Activated T-cell treated with anti-CD3 and anti-CD28 coated beads for 1 hour (primary cell): ENCODE measurements at regions not wholly inside any gene's neighbourhood (a gene's known extent, or its start where the extent isn't known, plus 50 kb on each side); places are given as distances from the start of the nearest gene placed in this dataset.
"Not testable (repeated sequence)": the region's sequence is repeated elsewhere in the genome, so short reads cannot be mapped to it uniquely, and the experiment has no call there.

Experiments used
- DNase-seq: peaks from one replicate; pipeline ENCODE4 v3.0.0-alpha.2; 2020; ENCODE audit warnings: low read depth

DNA sequence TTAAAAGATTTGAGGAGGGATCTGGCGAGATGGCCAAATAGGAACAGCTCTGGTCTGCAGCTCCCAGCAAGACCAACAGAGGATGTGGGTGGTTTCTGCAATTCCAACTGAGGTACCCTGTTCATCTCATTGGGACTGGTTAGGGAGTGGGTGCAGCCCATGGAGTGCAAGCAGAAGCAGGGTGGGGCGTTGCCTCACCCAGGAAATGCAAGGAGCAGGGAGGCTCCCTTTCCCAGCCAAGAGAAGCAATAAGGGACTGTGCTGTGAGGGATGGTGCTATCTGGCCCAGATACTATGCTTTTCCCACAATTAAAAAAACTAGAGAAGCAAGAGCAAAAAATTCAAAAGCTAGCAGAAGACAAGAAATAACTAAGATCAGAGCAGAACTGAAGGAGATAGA is 318.4 kb downstream of the PPP1R3A start:
- DNase-seq = not testable (repeated sequence)

DNA sequence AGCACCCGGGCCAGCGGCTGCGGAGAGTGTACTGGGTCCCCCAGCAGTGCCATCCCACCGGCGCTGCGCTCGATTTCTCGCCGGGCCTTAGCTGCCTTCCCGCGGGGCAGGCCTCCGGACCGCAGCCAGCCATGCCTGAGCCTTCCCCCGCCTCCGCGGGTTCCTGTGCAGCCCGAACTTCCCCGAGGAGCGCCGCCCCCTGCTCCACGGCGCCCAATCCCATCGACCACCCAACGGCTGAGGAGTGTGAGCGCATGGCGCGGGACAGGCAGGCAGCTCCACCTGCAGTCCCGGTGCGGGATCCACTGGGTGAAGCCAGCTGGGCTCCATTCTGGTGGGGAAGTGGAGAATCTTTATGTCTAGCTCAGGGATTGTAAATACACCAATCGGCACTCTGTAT is 325.4 kb downstream of the PPP1R3A start:
- DNase-seq = not testable (repeated sequence)

DNA sequence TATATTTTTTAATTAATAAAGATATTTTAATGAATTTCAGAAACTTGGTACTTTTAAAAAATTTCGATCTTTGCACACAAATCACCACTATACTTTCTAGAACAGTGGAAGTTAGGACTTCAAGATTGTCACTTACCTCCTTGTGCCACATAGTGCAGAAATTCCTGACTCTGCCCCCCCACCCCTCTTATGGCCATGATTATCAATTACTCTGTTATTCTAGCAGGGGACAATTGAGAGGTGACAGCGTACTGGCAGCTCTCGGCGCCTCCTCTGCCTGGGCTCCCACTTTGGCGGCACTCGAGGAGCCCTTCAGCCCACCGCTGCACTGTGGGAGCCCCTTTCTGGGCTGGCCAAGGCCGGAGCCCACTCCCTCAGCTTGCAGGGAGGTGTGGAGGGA is 325.9 kb downstream of the PPP1R3A start:
- not testable (repeated sequence) for DNase-seq

DNA sequence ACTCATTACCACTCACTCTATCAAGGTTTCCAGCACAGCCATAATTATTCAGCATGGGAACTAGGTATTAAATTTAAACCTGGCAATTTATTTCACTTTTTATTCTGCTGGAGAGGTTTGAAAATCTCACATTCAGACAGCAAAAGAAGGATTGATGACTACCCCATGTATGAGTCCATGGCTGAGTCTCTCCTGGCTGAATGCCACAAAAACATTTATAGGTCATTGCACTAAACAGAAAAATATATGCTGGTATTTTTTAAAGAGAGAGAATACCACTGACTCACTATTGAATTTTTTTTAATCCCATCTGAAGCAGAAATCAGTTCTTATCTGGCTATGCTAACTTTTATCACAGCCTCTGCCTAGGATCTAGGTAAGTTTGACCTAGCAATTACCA is 336.3 kb downstream of the PPP1R3A start:
- DNase-seq = no peak

DNA sequence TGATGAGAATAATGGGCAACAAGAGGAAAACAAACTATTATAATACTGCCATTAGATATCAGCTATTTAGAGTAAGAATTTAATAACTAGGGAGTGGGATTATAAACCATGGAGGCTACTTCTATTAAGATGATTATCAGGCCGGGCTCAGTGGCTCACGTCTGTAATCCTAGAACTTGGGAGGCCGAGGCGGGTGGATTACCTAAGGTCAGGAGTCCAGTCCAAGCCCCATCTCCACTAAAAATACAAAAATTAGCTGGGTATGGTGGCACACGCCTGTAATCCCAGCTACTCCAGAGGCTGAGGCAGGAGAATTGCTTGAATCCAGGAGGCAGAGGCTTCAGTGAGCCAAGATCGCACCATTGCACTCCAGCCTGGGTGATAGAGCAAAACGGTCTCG is 355.6 kb downstream of the PPP1R3A start:
- DNase-seq = not testable (repeated sequence)

DNA sequence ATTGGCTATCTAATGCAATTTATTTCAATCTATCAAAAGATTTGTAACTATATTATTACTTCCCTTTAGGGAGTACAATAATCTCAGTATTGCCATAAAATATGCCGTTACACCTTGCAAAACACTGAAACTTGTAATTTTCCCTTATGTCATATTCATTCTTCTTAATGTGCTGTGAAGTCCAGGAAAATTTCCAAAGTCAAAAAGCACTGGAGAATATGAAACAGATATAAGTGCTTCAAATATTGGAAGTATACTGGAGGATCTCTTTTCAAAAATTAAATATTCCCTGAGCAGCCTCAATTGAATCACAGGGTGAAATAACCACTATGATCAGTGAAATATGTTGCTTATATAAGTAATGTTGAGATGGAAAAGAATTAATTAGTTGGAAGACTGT is 356.0 kb downstream of the PPP1R3A start:
- no peak for DNase-seq

DNA sequence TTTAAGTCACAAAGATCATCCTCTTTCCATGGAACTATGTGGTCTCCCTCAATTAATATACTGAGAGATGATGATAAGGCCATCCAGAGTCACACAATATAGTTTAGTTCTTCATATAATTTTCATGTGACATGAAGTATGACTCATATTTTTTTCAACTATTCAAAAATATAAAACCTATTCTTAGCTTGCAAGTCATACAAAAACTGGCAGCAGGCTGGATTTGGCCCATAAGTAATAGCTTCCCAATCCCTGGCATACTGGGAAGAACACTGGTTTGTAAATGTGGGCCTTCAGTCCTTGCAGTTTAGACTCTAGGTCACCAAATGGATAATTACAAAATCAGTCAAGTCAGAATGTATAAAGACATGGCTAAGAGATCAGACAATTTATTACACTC is 356.6 kb downstream of the PPP1R3A start:
- DNase-seq = no peak

DNA sequence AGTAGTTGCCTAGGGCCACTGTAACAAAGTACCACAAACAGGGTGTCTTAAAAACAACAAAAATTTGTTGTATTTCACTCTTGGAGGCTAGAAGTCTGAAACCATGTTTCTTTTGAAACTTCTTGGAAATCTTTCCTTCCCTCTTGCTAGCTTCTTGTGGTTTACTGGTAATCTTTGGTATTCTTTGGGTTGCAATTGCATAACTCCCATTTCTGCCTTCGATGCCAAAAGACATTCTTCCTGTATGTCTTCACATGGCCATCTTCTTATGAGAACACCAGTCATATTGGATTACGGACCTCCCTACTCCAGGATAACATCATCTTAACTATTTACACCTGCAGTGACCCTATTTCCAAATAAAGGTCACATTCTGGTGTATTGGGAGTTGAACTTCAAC is 357.4 kb downstream of the PPP1R3A start:
- no peak for DNase-seq

DNA sequence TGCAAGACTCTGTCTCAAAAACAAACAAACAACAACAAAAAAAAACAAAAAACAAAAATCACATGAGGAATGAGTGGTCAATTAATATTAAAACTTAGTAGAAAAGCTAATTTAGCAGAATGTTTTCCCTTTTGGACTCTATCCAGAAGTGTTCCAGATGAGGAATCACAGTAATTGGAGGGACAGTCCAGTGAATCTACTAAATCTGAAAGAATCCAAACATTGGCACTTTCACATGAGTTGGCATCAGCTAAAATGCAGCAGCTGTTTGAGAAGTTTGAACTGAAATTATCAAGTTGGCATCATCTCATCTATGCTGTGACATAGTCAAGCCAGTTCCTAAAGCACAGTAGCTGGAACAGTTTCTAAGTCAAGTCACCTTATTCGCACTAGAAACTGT is 367.8 kb downstream of the PPP1R3A start:
- no peak for DNase-seq

DNA sequence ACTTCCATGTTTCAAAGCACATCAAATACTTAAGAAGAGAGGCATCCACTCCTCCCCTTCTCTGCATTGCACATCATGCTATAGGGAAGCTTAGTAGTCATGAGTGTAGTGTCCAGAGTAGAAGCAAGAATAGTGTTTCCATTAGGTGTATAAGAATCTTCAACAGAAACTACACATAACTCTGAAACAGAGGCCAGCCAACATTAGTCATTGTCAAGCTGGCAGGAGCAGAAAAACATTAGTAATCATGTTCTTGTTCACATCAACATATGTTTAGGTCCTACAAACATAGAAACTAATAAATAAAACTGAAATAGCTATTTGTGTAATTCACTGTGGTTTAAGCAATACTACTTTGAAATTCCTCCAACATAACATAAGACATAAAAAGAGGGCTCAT is 370.2 kb downstream of the PPP1R3A start:
- DNase-seq = no peak

DNA sequence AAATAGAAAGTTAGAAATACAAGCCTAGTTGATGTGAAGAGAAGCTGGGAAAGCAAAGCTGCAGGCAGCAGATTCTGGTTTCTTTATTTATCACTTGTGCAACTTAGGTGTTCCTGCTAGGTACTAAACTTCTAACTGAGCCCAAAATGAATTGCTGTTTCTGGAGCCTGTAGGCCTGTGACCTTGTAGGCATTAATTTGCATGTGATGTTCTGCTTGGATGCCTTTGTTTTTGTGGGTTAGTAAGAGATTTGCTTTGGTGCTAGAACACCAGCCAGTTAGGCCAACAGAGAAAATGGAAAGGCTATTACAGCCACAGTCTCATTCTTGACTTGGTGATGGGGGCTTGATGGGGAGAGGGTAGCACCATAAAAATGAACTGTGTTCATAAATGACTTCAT is 370.7 kb downstream of the PPP1R3A start:
- no peak for DNase-seq

DNA sequence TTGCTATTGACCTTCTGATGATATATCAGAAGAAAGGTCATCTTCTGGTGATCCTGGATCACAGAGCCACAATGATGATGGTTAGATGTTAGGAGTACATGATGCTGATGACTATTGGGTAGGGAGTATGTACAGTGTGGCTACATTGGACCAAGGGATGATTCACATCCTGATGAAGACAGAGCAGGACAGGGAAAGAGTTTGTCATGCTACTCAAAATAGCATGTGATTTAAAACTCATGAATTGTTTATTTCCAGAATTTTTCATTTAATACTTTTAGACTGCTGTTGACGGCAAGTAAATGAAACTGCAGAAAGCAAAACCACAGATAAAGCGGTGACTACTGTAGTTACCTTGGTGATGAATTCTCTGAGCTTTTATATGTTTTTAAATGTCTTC is 397.3 kb downstream of the PPP1R3A start:
- DNase-seq = no peak

DNA sequence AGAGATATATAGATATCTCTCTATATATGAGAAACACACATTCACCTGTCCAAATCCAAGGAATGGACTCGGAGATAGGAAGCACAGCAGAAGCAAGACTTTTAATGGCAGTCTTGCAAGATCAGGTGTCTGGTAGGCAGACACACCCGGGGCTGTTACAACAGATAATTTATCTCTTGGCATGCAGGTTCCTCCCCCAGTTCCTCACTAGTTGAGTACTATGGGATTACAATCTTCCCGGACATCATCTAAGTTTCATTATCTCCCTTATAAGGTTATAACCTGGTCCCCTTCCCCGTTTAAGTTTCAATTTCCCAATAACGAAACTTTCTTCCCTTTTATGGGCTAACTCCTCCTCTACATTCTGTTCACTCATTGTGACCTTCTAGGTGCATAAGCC is 399.3 kb downstream of the PPP1R3A start:
- no peak for DNase-seq

DNA sequence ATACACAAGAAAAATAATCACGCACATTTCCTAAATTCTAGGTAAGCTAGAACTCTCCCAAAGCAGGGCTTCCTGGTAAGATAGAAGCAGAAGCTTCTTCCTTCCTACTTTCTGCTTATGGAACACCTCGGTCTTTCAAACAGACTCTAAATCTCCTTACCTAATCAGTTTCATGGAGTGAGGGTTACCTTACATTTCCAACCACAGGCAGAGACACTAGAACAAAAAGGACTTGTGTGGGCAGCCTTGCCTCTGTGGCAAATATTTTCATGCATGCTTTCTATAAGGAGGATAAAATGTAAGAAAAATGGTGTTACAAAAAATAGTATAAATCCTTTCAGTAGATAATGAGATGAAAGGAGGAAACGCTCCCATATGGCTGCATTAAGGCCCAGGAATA is 386.3 kb upstream of the SMIM30 start:
- DNase-seq = no peak

DNA sequence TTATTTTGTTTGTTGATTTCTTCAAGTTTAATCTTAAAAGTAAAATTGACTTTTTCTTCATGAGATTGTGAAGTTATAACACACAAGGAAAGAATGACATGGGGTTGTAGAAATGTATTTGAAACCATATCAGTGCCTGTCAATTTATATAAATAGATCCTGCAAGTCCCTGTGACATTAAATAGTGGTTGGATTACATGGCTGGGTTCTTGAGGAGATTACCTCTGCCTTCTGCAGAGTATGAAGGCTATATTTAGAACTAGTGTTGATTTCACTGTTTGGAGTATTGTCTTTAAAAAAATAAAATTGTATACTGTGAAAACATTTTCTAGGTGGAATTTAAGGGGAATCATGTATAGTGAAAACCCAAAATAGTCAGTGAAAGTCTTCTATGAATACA is 385.8 kb upstream of the SMIM30 start:
- DNase-seq = no peak

DNA sequence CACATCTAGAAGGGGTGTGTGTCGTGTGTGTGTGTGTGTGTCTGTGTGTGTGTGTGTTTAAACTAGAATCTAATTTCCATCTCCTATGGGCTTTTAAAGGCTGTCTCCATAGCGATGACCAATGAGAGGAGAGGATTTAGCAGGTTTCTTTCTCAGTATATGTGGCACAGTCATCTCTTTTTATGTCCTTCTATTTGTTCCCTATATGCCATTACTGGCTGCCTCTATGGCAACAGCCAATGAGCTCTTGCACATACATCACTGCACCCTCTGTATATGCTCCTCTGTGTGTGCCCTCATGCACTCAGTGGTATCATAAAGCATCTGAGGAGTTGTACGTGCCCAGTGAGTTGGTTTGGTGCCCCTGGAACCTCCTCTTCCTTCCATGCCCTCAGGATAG is 378.2 kb upstream of the SMIM30 start:
- not testable (repeated sequence) for DNase-seq

DNA sequence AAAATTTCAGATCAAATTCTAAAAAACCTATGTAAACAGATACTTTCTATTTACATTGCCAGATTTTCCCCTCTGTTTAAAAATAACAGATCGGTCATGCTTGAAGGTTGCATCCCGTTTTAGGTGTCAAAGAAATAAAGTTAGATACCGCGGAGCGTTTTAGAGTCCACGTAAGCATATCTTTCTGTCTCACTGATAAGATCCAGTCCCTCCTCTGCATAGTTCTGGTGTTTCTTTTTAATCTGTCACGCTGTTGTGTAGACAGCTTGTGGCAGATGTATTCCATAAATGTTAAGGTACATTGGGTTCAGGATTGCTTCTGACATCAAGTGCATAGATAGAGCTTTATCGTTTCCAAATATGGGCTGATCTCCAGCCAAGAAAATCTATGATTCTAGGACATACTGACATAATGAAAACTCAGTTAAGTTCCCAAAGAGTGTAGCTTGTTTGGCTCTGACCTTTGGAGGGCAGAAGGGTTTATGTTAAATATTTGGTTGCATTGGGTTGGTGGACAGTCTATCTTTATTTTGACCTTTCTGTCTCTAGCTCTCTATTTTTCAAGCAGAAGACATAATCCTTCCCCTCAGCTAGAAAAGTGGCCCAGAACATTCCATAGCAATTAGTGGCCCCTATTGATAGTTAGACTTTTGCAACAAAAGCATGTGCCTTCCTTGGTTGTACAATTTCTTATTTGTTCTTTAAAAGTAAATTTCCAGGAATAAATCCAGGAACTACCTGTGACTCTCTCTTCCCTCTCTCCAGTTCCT is 376.6 kb upstream of the SMIM30 start:
- not testable (repeated sequence) for DNase-seq

DNA sequence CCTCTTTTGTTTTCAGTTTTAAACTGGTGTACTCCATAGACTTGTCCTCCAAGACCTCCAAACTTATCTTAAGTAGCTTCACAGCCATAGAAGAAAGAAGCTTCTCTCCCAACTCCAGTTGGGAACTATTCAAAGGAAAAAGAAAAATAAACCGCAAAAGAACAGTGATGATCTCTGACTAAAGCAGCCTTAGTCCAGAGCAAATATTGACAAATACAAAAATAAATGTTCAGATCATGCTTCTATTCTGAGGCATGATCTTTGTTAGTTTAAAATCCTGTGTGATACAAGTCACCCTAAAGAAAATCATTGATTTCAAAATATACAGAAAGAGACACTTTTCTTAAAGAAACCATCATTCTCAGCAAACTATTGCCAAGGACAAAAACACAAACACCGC is 373.0 kb upstream of the SMIM30 start:
- DNase-seq = no peak

DNA sequence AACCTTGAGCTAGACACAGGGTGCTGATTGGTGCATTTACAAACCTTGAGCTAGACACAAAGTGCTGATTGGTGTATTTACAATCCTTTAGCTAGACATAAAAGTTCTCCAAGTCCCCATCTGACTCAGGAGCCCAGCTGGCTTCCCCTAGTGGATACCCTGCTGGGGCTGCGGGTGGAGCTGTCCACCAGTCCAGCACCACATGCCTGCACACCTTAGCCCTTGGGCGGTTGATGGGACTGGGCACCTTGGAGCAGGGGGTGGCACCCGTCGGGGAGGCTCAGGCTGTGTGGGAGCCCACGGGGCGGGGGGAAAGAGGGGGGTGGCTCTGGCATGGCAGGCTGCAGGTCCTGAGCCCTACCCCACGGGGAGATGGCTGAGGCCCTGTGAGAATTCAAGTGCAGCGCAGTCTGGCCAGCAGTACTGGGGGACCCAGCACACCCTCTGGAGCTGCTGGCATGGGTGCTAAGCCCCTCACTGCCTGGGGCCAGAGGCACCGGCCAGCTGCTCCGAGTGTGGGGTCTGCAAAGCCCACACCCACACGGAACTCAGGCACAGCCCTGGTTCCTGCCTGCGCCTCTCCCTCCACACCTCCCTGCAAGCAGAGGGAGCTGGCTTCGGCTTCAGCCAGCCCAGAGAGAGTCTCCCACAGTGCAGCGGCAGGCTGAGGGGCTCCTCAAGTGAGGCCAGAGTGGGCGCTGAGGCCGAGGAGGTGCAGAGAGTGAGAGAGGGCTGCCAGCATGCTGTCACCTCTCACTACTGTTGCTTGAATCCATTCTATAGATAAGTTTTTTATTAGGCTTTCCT is 369.8 kb upstream of the SMIM30 start:
- DNase-seq = no peak

DNA sequence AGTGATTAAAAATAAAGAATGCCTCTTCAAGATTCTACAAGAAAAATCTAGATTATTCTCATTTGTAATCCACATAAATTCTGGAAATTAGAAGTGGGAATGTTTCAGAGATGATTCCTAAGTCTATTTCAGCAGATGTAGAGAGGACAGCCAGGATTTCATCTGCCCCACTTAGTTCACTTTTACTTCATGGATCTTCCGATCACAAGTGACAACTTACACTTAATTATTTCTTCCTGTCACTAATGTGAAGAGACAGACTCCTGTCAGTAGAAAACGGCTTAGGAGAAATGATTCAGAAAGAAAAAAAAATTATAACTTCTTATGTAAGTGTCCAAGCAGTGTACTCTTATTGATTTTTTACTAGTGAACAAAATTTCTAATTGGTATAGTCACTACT is 368.2 kb upstream of the SMIM30 start:
- DNase-seq = no peak

DNA sequence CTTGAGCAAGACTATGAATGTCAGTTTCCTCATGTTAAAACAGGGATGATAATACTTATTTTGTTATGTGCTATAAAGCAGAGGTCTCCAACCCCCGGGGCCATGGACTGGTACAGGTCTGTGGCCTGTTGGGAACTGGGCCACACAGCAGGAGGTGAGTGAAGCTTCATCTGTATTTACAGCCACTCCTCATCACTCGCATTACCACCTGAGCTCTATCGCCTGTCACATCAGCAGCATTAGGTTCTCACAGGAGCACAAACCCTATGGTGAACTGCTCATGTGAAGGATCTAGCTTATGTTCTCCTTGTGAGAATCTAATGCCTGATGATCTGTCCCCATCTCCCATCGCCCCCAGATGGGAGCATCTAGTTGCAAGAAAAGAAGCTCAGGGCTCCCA is 365.3 kb upstream of the SMIM30 start:
- no peak for DNase-seq

DNA sequence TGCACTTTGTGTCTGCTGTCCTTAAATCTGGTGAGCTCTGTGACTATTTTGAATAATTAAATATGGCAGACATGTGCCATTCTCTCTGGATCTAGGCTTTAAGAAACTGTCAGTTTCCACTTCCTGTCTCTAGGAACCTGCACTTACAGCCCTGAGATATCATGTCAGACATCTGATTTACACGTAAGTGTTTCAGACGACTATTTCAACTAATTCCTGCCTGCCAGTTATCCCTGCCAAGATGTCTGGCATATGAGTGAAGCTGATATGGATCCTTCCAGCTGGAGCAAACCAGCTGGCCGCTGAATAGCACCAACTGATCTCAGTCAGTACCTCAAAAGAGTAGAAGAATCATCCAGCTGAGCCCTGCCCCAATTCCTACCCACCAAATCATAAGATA is 362.2 kb upstream of the SMIM30 start:
- no peak for DNase-seq

DNA sequence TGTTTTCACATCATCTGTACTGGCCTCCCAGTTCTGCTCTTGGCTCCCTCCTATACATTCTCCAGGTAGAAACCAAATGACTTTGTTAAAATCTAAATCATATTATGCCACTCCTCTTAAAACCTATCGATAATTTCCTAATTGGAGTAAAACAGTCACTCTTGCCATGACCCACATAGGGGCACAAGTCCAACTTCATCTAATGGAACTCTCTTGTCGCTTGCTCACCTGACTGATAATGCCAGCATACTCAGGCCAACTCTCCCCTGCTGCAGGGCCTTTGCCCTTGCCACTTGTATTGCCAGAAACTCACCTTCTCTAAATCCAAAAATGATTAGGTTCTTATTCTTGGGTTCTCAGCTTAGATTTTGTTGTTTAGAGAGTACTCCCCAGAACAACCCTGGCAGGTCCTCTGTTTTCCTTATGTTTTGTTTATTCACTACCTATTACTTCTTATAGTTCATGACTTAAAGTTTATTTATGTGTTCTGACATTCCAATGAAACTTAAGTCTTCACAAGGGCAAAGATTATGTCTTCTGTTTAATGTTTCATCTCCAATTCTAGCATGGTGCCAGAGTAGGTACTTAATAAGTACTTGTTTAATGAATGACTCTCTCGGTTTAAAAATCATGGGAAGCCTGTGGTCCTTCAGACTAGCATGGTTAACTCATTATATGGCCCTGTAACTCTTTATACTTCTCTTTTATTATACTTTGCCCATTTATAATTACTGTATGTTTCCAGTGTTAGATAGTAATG is 345.9 kb upstream of the SMIM30 start:
- DNase-seq = no peak
